ENCODE measurements at regions not wholly inside any gene's neighbourhood (a gene's known extent, or its start where the extent isn't known, plus 50 kb on each side); places are given as distances from the start of the nearest gene placed in this dataset.

DNA sequence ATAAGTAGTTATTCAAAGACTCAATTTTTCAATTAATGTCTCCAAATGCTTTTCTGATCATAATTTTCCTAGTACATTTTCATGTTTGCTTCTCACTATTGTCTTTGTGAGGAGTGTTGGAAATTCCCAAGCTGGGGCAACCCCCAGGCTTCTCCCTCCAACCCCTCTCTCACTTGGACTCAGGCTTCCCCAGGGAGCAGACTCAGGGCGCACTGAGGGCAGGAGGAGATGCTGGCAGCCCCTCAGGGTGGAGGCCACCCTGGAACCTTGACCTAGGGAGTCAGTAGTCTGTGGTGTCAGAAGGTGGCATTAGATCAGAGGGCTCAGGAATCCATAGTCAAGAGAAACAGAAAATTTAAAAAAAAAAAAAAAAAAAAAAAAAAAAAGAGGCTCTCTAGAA lies 86.5 kb upstream of the IRS2 start:
- no peak overlapping the region for H3K4me3 ChIP-seq (ENCODE audit: low read length in 3 of 3)
- H3K27ac ChIP-seq (ENCODE audit: low read depth in 2 of 2, low read length in 2 of 2), result no peak overlapping the region
- H3K27me3 ChIP-seq (ENCODE audit: control insufficient read depth, insufficient read depth, low read length), result no peaks in the 10 kb centered on the region
- H3K36me3 ChIP-seq (ENCODE audit: control insufficient read depth in 2 of 3, insufficient read depth in 3 of 3, low read length in 3 of 3), result no peaks in the 10 kb centered on the region
- H3K4me1 ChIP-seq (ENCODE audit: control insufficient read depth in 2 of 3, insufficient read depth in 2 of 3, low read depth in 1 of 3, low read length in 3 of 3), result peaks cover 0 to 17% (median 0%) of the 10 kb centered on the region in 3 donors
- FAIRE-seq, result no peak
- H3K9me3 ChIP-seq (ENCODE audit: control insufficient read depth in 2 of 3, insufficient read depth in 1 of 3, low read length in 3 of 3), result no peaks in the 10 kb centered on the region
- H3K9ac ChIP-seq (ENCODE audit: low read length in 3 of 3), result no peak overlapping the region
- intact Hi-C loops (cut with DNase I), result no loop called here
- TF ChIP-seq, protein P1, sequence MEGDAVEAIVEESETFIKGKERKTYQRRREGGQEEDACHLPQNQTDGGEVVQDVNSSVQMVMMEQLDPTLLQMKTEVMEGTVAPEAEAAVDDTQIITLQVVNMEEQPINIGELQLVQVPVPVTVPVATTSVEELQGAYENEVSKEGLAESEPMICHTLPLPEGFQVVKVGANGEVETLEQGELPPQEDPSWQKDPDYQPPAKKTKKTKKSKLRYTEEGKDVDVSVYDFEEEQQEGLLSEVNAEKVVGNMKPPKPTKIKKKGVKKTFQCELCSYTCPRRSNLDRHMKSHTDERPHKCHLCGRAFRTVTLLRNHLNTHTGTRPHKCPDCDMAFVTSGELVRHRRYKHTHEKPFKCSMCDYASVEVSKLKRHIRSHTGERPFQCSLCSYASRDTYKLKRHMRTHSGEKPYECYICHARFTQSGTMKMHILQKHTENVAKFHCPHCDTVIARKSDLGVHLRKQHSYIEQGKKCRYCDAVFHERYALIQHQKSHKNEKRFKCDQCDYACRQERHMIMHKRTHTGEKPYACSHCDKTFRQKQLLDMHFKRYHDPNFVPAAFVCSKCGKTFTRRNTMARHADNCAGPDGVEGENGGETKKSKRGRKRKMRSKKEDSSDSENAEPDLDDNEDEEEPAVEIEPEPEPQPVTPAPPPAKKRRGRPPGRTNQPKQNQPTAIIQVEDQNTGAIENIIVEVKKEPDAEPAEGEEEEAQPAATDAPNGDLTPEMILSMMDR (IDR thresholded peaks at IDR 0.05; ENCODE audit: borderline replicate concordance, extremely low read depth, insufficient read depth), result no peak
- DNase-seq, result no peak

DNA sequence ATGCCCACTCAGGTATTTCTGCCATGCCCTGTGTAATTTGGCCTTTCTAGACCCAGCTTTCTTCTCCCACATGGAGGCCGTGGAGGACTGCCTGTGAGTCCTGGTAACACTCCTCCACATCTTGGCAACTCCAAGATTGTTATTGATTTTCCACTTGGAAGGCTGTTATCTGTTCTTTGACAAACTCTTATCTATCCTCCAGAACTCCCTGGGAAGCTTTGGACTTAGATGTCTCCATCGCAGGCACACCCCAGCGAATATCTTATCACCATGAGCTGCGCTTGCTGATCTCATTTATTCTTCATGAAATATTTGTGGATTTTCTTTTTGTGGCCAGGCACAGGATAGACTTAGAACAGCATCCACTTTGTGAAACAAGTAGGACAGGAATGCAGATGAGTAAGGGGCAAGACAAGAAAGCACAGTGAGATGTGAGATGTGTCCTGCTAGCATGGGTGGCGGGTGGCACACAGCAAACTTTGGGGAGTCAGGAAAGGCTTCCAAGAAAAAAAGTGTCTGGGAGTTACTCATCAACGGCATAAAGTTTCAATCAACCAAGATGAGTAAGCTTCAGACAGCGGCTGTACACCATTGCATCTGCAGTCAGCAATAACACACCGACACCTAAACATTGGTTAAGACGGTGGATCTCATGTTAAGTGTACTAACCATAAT lies 84.5 kb upstream of the IRS2 start:
- DNase-seq (no peak), FAIRE-seq (no peak)
- H3K4me1 ChIP-seq (ENCODE audit: control insufficient read depth in 2 of 3, insufficient read depth in 2 of 3, low read depth in 1 of 3, low read length in 3 of 3), result peaks cover 0 to 17% (median 0%) of the 10 kb centered on the region in 3 donors
- no peaks in the 10 kb centered on the region for H3K27me3 ChIP-seq (ENCODE audit: control insufficient read depth, insufficient read depth, low read length)
- no peaks in the 10 kb centered on the region for H3K36me3 ChIP-seq (ENCODE audit: control insufficient read depth in 2 of 3, insufficient read depth in 3 of 3, low read length in 3 of 3)
- H3K27ac ChIP-seq (ENCODE audit: low read depth in 2 of 2, low read length in 2 of 2), result no peak overlapping the region
- intact Hi-C loops (cut with DNase I), result no loop called here
- no peak overlapping the region for H3K4me3 ChIP-seq (ENCODE audit: low read length in 3 of 3)
- H3K9me3 ChIP-seq (ENCODE audit: control insufficient read depth in 2 of 3, insufficient read depth in 1 of 3, low read length in 3 of 3), result no peaks in the 10 kb centered on the region
- no peak overlapping the region for H3K9ac ChIP-seq (ENCODE audit: low read length in 3 of 3)
- TF ChIP-seq, protein P1 (IDR thresholded peaks at IDR 0.05; ENCODE audit: borderline replicate concordance, extremely low read depth, insufficient read depth), result no peak

DNA sequence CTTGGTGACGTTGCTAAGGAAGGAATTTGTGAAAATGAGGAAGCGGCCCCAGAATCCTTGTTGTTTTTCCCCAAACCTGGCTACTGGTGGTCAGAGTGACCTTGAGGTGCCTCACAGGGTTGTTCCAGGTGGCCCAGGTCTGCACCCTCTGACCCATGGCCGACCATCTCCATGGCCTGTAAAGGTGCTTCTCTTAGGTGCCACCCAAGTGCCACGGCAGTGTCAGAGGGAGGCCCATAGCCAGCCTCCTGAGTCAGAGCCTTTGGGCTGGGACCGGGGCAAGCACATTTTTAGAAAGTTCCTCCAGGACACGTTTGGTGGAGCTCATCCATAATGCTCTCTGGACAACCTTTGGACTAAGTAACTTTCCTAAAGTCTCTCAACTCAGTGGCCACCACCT lies 83.9 kb upstream of the IRS2 start:
- peak overlapping the region in 1 of 2 donors; percentile 28 for H3K27ac ChIP-seq (ENCODE audit: low read depth in 2 of 2, low read length in 2 of 2)
- H3K4me1 ChIP-seq (ENCODE audit: control insufficient read depth in 2 of 3, insufficient read depth in 2 of 3, low read depth in 1 of 3, low read length in 3 of 3), result peaks cover 0 to 12% (median 0%) of the 10 kb centered on the region in 3 donors
- H3K36me3 ChIP-seq (ENCODE audit: control insufficient read depth in 2 of 3, insufficient read depth in 3 of 3, low read length in 3 of 3), result no peaks in the 10 kb centered on the region
- TF ChIP-seq, protein P1 (IDR thresholded peaks at IDR 0.05; ENCODE audit: borderline replicate concordance, extremely low read depth, insufficient read depth), result no peak
- no peaks in the 10 kb centered on the region for H3K27me3 ChIP-seq (ENCODE audit: control insufficient read depth, insufficient read depth, low read length)
- intact Hi-C loops (cut with DNase I), result no loop called here
- FAIRE-seq (no peak), DNase-seq (peak in 1 of 5 donors; percentile 54)
- H3K4me3 ChIP-seq (ENCODE audit: low read length in 3 of 3), result peak overlapping the region; percentile 45 to 57 (median 56)
- H3K9me3 ChIP-seq (ENCODE audit: control insufficient read depth in 2 of 3, insufficient read depth in 1 of 3, low read length in 3 of 3), result no peaks in the 10 kb centered on the region
- peak overlapping the region in 2 of 3 donors; percentile 31 to 52 for H3K9ac ChIP-seq (ENCODE audit: low read length in 3 of 3)

Data from kidney (tissue), 13 donors.